ENCODE measurements at regions not wholly inside any gene's neighbourhood (a gene's known extent, or its start where the extent isn't known, plus 50 kb on each side); places are given as distances from the start of the nearest gene placed in this dataset.

DNA sequence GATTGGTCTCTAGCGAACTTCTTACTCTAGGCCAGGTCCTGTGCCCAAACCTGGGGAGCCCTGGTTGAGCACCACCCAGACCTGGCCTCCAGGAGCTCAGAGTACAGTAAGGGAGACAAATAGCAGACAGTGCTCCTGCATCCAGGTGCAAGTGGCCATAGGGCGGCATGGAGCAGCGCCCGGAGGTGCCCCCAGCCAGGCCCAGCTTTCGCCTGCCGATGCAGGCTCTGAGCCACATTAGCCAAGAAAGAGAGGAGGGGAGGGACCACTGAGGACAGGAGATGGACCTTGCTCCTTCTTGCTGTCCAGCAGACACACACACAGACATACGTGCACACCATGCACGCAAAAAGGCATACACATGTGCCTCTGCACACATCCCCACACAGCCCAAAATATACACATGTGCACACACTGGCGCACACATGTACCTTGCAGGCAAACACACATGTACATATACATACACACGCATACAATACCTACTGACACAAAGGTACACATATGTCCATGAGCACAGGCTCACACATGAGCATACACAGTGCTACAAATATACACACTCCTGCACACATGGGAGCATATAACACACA is 68.7 kb upstream of the FGF3 start:
- peaks cover 0 to 21% (median 2%) of the 10 kb centered on the region in 6 donors for H3K4me1 ChIP-seq
- H3K4me3 ChIP-seq = no peak overlapping the region
- intact Hi-C loops (cut with DNase I; ENCODE audit: low total_unique reads) = loop anchor here (5.0 kb wide), 1 partner anchor 201 kb away; no protein-coding TSS in a partner anchor
- TF ChIP-seq CTCF (IDR thresholded peaks at IDR 0.05 in 8 of 11, conservative IDR thresholded peaks at IDR 0.05 in 3 of 11) (no peak), POLR2AphosphoS5 (IDR thresholded peaks at IDR 0.05) (no peak), POLR2A (IDR thresholded peaks at IDR 0.05) (no peak)
- peaks cover 0 to 64% (median 30%) of the 10 kb centered on the region in 7 donors for H3K27me3 ChIP-seq (replicated peaks in 1 of 7)
- DNase-seq = peak; percentile 45
- H3K27ac ChIP-seq = no peak overlapping the region
- H3K9me3 ChIP-seq = no peaks in the 10 kb centered on the region
- no peaks in the 10 kb centered on the region for H3K36me3 ChIP-seq
- 68 to 89% (median 85%) methylated on average over 5 to 10 of the region's 10 CpGs for WGBS, 5 donors

DNA sequence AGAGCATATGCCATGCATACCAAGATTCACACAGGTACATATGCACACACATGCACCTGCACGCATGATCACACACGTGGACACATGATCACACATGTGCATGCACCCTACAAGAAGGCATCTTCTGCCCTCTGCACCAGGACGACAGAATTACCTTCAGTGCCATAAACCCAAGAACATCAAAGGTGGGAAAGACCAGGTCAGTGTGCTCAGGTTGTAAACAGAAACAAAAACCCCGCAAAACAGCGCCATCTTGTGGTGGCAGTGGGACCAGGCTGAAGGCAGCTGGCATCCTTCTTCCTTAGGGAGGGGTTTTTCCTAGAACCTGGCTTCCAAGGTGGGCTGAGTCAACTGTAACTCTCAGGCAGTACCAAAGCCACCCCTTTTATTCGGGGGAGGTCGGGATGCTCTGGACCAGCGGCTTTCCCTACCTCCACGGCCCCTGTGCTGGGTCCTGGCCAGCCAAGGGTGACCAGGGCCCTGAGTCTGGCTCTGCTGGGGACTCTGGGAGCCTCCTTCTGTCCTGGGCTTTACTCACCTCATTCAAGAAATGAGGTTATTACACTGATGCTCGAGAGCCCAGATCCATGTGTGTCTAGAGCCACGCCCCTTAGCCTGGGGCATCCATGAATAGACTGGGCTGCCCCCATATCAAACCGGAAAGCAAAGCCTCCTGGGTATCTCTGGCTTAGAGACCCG is 69.4 kb upstream of the FGF3 start:
- Histone ChIP-seq H3K4me3 (no peak overlapping the region), H3K36me3 (no peaks in the 10 kb centered on the region), H3K4me1 (peaks cover 0 to 28% (median 2%) of the 10 kb centered on the region in 6 donors), H3K9me3 (no peaks in the 10 kb centered on the region), H3K27me3 (replicated peaks in 1 of 7) (peaks cover 0 to 64% (median 34%) of the 10 kb centered on the region in 7 donors), H3K27ac (no peak overlapping the region)
- DNase-seq = peak; percentile 82
- intact Hi-C loops (cut with DNase I; ENCODE audit: low total_unique reads) = loop anchor here (5.0 kb wide), 1 partner anchor 201 kb away; no protein-coding TSS in a partner anchor
- 20 to 29% (median 24%) methylated on average over 10 to 13 of the region's 13 CpGs for WGBS, 5 donors
- TF ChIP-seq CTCF (IDR thresholded peaks at IDR 0.05 in 8 of 11, conservative IDR thresholded peaks at IDR 0.05 in 3 of 11) (peak; percentile 54 to 91 (median 84)), POLR2AphosphoS5 (IDR thresholded peaks at IDR 0.05) (no peak)

DNA sequence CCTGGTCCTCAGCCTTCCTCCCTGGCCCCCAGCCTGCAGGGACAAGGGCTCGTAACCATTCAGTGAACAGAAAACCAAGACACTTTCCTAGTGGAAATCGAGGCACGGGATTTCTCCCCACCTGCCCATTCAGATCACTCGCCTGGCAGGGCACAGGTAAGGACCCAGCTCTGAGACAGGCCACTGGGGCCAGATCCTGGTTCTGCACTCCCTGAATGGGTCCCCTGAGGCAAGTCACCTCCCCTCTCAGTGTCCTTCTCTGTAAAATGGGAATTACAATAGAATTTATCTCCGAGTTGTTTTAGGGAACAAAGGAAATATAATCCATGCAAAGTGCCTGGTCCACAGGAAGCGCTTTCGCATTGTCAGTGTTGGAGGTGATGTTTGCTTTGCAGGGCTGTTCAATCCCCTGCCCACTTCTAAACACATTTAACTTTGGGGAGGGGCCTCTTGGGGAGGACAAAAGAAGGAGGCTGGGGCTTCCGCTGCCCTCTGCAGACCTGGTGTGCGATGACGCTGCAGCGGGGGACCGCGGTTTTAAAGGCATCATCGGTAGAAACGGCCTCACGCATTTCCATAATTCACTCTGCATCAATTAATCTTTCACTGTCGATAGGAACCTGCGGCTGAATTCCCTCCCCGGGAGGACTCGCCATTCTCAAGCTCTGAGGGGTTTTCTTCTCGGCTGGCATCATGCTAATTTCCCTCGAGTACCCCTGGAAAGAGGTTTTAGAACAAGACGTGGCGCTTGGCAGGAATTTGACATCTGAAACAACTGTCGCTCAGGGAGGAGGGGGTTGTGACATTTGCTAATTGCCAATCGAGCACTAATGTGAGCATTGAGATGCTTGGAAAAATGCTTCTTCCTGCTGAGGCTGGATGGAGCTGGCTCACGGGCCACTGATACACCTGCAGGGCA is 70.4 kb upstream of the FGF3 start:
- peaks cover 0 to 70% (median 37%) of the 10 kb centered on the region in 7 donors for H3K27me3 ChIP-seq (replicated peaks in 1 of 7)
- peak; percentile 47 for DNase-seq
- H3K4me1 ChIP-seq = peaks cover 0 to 29% (median 2%) of the 10 kb centered on the region in 6 donors
- H3K4me3 ChIP-seq = no peak overlapping the region
- no peaks in the 10 kb centered on the region for H3K9me3 ChIP-seq
- WGBS, 5 donors = 27 to 41% (median 29%) methylated on average over 22 to 27 of the region's 27 CpGs
- H3K27ac ChIP-seq = no peak overlapping the region
- intact Hi-C loops (cut with DNase I; ENCODE audit: low total_unique reads) = loop anchor here (5.0 kb wide), 1 partner anchor 202 kb away; no protein-coding TSS in a partner anchor
- H3K36me3 ChIP-seq = no peaks in the 10 kb centered on the region
- TF ChIP-seq POLR2AphosphoS5 (IDR thresholded peaks at IDR 0.05) (no peak), POLR2A (IDR thresholded peaks at IDR 0.05) (no peak), CTCF (IDR thresholded peaks at IDR 0.05 in 8 of 11, conservative IDR thresholded peaks at IDR 0.05 in 3 of 11) (no peak)

Measured in spleen (tissue), 11 donors.